GM13977 (cell line): ENCODE measurements at regions not wholly inside any gene's neighbourhood (a gene's known extent, or its start where the extent isn't known, plus 50 kb on each side); places are given as distances from the start of the nearest gene placed in this dataset.

Experiments
- DNase-seq: peaks from one replicate; pipeline ENCODE4 v3.0.0; 2012; ENCODE audit warnings: low spot score
- CTCF ChIP-seq: IDR thresholded peaks from 2 replicates; pipeline ENCODE4 v1.5.1; 2012; ENCODE audit warnings: mild to moderate bottlenecking, control low read depth; ENCODE audit not compliant: insufficient read depth; ENCODE audit errors: extremely low read depth, missing control alignments
- in situ Hi-C: fragments of 300-500 bp; cut with MboI; formaldehyde crosslinking; loops from one replicate; pipeline ENCODE4 v1.12.0; 2022; ENCODE audit warnings: low sequenced_read_pairs, low pct_unique_long_range_greater_than_20kb, mixed read lengths, inconsistent platforms; ENCODE audit not compliant: unreplicated experiment

GRCh38 chr2:238967031-238967977, 119.4 kb downstream of the TWIST2 start:
- DNase-seq, result no peak
- in situ Hi-C loops, result no loop called here
- TF ChIP-seq CTCF, result no peak

- no peak for DNase-seq
- in situ Hi-C loops, result no loop called here
- TF ChIP-seq CTCF, result no peak
Measured at GRCh38 chr2:238967978-238968360, 120.1 kb downstream of the TWIST2 start.

GRCh38 chr2:238968616-238969384, 120.9 kb downstream of the TWIST2 start:
- TF ChIP-seq CTCF, result no peak
- in situ Hi-C loops, result no loop called here
- DNase-seq, result no peak

- no peak for DNase-seq
- no peak for TF ChIP-seq CTCF
- in situ Hi-C loops, result no loop called here
Measured at GRCh38 chr2:238969857-238970256, 122.0 kb downstream of the TWIST2 start.

GRCh38 chr2:238970553-238971081, 122.7 kb downstream of the TWIST2 start:
- peak; percentile 87 for DNase-seq
- peak; percentile 95 for TF ChIP-seq CTCF
- in situ Hi-C loops, result no loop called here

- in situ Hi-C loops, result no loop called here
- TF ChIP-seq CTCF, result no peak
Measured at GRCh38 chr2:238971318-238972145, 123.6 kb downstream of the TWIST2 start.

More at GRCh38 chr2:238971318-238972145, 123.6 kb downstream of the TWIST2 start:
- DNase-seq, result no peak
